Left lobe of liver (tissue), 2 donors: ENCODE measurements at regions not wholly inside any gene's neighbourhood (a gene's known extent, or its start where the extent isn't known, plus 50 kb on each side); places are given as distances from the start of the nearest gene placed in this dataset.

Experiments used
- ATAC-seq: fragments of 200-7000 bp; cut with Tn5 transposase; one replicate; pipeline ENCODE4 v1.9.1; 2020; ENCODE audit warnings: mild to moderate bottlenecking, moderate library complexity
- DNase-seq: peaks from one replicate; pipeline ENCODE4 v3.0.0-alpha.2; 2020; ENCODE audit warnings: low spot score
- donor health status: DM: no; HTN: no; CAD: no; lungs with moderate emphysema.
- donor health status: DM: no; HTN: yes; CAD: no.

DNA sequence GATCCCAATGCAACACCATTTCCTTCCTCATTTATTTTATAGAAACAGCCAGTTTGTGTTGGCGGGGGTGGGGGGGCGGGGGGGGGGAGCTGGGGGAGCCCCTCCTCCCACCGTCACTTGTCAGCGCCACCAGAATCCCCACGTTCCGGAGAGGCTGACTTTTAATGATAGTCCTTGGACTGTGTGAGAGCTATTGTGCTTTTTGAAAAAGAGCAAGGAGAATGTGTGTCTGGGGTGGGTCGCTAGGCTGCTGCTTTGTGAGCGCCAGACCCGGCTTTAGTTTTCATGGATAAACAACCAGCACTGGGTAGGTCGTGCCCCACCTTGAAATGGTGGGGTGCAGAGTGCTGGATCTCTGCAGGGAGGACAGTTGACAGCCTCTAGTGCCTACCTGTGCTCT is 135.0 kb upstream of the ONECUT1 start:
- DNase-seq (no peak), ATAC-seq (no peak)

DNA sequence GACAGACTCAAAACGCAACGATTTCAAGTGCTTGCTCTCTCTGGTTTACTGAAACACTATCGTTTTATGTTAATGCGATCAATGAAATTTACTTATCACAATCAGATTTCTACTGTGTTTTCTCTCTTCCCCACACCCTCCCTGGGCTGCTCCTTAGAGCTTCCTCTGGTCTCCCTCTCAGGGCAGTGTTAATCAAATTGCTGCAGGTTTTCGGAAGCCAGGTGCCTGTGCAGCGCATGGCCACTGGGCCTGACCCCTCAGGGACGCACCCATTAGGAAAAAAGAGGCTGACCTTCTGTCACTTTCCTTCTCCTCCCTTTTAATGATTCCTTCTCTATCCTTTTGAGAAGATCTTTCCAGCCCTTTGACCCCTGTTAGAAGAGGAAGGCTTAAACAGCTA is 134.5 kb upstream of the ONECUT1 start:
- DNase-seq (no peak), ATAC-seq (no peak)

DNA sequence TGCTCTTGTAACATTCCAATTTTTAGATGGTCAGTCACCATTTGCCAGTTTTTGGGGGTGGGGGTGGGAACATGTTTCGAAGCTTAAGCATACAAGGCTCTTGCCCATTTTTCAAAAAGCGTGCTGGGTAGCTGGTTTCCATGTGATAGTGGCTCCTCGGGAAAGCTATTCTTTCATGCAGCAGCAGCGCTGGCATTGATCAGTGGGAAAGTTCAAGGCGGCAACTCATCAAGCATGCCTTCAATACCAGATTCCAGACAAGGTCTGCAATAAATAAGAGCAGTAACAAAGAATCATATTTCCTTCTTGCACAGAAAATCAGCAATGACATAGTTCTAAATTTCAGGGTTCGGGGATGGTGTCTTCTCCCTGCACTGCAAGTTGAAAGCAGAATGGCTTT is 133.5 kb upstream of the ONECUT1 start:
- no peak for DNase-seq
- no peak for ATAC-seq

DNA sequence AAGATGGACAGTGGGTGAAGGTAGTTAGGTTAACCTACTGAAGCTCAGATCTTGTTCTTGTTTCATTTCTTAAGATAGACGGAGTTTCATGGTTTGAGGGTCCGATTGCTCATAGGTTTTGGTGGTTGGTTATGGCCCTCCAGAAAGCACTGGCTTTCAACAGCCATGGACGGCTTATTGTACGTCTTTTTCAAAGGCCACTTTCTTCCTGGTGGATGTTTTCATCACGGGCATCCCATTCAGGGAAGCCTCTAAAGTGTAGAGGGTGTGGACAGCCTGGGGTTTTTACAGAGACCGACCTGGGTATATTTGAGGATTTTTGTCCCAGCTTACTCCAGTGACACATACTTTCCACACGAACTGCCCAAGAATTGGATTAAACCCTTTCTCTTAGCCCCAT is 132.7 kb upstream of the ONECUT1 start:
- no peak for DNase-seq
- ATAC-seq = no peak

DNA sequence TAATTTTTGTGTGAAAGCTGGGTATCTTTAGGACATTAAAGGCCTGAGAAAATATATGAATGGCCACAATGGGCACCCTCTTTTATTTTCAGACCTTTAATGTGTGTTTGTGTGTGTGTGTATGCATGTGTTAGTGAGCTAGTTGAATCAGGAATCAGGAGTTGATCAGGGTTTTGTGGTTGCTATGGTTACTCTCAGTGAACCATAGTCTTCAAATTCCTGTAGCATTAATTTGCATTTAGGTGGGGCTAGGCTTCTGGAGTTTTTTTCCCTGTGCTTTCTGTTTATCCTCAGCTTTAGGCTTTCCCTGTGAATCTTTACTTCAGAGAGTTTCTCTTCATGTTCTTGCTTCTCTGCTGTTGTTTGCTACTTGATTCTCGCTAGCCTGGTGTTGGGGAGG is 122.0 kb upstream of the ONECUT1 start:
- ATAC-seq = no peak
- no peak for DNase-seq

DNA sequence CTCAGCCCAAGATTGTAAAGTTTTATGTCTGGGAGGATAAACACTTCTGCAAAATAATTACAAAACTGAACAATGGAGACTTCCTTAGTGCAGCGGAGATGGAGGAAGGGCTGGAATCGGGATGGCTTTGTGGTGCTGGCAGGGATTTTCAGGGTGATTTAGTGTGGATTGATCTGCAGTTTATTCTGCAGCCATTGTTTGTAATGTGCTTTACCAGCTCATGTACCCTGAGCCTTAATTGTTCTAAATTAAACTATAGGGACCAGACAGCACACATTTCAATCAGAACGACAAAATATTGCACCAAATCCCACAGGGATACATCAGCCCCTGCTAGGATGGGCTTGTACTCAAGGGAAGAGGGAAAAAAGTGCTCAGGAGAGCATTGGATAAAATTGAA is 103.2 kb upstream of the ONECUT1 start:
- DNase-seq (no peak), ATAC-seq (no peak)

DNA sequence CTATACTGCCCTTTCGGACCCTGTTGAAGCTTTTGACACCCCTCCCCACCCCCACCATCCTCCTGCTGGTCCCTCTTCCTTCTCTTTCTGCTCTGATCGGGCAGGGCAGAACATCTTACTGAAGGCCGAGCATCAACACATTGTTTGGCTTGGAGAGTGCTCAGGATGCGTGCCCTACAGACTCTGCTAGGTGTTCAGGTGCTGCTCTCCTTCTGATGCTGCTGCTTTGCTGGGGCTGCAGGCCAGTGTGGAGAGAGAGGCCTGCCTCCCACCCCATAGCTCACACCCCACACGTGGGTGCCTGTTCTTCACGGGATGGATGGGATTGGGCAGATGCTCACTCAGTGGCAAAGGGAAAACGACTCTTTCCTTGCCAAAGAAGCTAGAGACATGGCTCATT is 89.8 kb upstream of the ONECUT1 start:
- DNase-seq (no peak), ATAC-seq (no peak)

DNA sequence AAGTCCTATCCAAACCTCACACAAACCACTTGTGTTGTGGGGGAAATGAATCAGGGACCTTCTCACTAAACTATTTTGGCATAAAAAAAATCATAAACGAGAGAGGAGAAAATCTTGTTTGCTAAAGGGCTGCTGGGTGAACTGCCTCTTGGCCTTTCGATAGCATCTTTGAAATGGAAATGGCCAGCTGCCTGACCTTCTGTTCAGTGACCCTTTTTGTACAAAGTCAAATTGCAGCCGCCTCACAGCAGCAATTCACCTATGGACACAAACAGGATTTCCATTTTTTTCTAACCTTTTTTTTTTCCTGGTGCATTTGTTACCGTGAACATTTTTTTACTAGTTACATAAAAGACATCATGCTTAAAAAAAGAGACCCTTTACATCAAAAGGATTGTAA is 89.0 kb upstream of the ONECUT1 start:
- DNase-seq (no peak), ATAC-seq (peak; percentile 62)

DNA sequence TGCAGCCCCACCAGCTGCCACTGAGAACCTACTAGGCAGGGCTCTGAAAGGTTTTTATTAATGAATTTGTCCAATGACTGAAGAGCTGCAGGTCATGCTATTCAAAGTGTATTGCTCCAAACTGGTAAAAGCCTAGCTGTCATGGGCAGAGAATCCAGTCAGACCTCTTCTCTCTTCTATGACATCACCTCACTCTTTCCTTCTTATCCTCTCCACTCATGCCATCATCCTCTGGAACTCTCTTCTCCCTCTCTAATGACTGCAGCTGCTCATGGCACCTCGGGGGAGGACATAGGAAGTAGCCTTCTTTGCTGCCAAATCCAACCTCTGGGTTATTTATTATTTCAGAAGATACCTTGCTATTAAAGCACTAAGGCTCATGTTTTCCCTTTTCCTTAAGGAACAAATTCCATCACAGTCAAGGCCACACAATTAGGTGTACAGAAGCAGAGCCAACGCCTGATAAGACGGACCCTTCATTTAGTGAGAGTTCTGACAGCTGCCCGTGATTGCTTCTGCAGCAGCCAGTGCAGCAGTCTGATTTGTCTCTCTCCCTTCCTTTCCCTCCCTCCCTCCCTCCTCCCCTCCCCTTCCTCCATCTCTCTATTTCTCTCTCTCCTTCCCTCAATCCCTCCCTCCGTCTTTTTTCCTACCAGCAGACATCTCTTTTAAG is 87.0 kb upstream of the ONECUT1 start:
- no peak for DNase-seq
- no peak for ATAC-seq

DNA sequence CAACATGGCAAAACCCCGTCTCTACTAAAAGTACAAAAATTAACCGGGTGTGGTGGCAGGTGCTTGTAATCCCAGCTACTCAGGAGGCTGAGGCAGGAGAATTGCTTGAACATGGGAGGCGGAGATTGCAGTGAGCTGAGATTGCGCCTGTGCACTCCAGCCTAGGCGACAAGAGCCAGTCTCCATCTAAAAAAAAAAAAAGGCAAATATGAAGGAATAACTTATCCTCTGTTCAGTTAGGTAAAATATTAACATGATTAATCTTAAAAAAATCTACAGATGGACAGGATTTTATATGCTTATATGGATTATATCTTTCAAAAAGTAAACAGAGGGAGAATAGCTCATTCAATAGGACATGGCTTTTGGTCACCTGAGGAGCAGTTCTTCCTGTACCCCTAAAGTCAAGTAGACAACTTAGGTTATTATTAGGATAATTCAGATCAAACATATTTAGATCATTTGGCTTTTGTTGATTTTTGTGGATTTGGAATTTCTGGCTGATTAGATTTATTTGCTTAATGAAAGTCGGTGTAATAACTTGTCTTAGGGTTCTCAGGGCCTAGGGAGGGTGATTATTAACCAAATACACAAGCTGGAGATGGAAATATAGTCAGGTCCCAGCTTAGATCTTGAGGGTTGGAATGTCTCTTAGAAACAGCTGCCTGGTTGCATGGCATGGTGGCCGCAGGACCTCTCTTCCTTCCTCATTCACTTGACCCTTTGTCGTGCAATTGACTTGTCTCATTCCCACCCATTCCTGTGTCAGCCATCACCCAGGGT is 82.1 kb upstream of the ONECUT1 start:
- ATAC-seq = no peak

DNA sequence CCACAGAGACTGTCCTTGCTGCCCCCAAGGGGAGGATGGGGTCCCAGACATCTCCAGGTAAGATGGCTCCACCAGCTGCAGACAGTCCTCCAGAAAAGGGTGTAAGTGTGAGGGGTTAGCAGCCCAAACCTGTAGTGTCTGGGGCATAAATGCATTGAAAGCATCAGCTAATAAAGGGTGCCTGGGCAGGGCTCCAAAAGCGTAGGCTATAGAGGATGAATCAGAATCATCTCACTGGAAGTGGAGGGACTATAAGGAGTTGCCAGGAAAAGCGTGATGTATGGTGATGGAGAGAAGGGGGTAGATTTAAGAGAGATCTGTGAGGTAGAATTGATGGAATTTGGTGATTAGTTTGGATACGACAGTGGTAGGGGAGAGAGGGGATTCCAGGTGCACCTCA is 79.9 kb upstream of the ONECUT1 start:
- DNase-seq (no peak), ATAC-seq (no peak)

More for the DNA sequence above, 82.1 kb upstream of the ONECUT1 start:
- no peak for DNase-seq

DNA sequence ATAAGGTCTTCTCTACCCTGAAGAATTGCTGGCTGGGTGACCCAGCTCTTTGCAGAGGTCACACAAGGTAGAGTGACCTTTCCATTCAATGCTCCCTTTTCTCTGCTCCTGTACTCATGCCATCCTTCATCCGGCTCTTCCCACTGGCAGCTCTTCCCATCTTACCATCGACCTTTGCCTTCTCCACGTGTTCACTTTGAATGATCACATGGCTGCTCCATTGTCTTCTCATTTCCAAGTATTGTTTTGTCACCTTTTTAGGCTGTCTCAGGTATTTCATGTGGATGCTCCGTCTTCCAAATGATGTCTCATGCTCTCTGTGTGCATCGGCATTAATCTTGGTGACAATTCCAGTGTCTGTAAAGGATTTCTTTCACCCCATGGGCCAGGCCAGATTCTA is 76.6 kb upstream of the ONECUT1 start:
- no peak for ATAC-seq
- no peak for DNase-seq

DNA sequence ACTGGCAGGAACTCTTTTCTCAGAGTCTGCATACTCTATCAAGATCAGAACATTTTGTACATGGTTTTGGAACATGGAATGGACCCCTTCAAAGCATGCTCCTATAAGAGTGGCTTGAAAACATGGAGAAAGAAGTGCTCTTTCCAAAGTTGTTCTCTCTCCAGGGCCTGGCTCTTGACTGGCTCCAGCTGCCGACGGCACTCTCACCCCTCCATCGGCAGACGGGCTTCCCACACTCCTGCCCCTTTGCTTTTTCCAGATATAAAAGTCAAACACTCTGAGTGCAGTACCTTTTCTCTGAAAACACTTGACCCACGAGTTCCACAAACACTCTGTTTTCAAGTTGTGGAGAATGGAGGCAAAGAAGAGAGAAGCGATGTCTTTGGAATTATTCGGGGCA is 72.5 kb upstream of the ONECUT1 start:
- DNase-seq (no peak), ATAC-seq (no peak)

DNA sequence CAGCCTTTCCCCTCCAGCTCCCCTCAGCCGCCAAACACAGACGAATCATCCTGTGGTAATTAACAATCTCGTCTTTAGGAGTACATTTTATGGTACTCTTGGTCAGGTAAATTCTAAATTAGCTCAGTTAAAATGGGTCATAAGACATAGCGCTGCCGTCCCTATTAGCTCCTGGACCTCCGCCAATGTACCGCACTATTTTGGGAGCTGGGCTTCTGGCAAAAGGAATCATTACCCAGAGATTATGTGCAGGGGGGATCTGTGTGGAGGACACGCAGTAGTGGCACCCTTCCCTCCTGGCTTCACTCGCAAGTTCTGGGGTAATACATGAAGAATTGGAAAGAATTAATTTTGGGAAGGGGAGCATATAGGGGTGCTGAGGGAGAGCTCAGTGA is 68.6 kb upstream of the ONECUT1 start:
- DNase-seq (no peak), ATAC-seq (no peak)

DNA sequence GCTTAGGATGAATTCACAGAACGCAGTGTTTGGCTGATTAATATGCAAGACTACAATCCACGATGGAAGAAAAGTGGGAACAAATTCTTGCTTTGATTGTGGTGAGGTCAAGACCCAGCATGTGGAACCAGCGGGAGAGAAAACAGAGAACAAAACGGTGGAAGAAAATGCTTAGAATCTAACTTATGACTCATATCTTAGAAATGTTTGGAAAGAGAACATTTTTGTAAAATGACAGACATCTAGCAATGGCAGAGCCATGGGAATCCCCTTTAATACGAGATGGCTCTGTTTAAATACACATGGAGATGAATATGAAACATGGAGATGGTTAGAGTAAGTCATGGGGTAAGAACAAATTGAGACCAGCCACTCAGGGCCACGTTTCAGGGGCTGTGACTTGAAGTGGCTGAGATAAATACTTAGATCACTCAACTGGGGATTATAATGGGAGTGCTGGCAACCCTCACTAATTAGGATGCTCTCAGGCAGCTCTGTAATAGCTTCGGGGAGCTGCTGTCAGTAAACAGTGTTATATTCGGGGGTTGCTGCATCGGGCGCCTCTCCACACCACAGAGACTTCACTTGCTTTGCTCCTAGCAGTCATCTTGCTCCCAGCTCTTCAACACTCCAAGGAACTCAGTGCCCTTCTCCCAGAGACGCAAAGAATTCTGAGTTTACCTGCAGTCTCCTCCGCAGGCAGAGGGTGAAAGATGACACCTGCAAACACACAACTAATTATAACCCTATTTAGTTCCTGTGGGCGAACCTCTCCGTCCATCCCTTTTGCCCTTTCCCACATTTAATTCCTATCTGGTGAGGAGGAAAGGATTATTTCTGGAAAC is 68.0 kb upstream of the ONECUT1 start:
- no peak for DNase-seq

DNA sequence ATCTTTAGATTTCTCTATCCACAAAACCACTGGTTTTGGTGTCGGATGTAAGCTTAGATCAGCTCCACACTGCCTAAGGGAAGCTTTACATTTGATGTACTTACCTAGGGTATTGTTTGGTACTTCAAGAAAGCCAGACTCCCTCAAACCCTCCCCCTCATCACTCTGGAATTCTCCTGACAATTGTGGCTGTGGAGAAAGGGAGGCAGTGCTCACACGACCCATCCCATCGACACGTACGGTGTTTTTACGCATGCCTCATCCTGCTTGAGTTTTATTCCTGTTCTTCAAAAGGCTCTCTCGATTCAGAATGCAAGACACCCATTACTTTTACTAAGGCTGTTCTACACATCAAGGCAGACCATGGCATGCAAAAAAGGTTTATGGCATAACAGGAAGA is 67.3 kb upstream of the ONECUT1 start:
- DNase-seq = no peak

More for the DNA sequence above, 68.0 kb upstream of the ONECUT1 start:
- no peak for ATAC-seq

DNA sequence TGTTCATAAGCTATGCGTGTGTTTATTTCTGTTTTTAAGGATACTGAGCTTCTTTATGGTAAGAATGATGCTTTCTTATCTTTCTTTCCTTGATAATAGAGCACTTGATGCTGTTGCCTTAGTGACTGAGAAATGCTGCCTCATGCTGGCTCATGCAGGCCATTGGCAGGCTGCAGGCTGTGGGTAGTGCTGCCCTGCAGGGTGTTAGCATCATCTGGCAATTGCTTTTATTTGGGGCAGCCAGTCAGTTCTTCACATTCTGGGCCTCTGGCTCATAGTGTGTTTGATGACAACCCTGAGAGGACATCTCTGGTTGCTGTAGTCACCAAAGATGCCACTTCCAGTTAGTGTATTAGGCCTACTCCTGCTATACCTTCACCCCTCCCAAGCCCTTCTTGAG is 66.2 kb upstream of the ONECUT1 start:
- ATAC-seq (no peak), DNase-seq (no peak)

More for the DNA sequence above, 67.3 kb upstream of the ONECUT1 start:
- ATAC-seq = no peak

DNA sequence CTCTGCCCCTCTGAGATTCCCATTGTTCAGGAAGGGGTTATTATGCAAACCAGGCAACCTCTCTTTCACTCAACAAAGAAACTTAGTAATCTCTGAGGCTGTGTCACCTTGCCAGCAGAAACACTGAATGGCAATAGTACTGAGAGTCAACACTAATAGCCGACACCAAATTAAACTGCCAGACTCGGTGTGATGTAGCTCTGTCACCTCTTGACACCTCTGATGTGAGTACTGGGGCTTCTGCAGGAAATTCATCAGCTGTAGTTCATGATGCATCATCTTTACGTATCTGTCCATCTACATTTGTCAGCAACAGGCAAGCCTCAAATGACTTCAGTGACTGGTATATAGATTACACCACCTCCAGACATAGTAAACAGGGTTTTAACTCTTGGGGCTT is 65.0 kb upstream of the ONECUT1 start:
- ATAC-seq (no peak), DNase-seq (no peak)

DNA sequence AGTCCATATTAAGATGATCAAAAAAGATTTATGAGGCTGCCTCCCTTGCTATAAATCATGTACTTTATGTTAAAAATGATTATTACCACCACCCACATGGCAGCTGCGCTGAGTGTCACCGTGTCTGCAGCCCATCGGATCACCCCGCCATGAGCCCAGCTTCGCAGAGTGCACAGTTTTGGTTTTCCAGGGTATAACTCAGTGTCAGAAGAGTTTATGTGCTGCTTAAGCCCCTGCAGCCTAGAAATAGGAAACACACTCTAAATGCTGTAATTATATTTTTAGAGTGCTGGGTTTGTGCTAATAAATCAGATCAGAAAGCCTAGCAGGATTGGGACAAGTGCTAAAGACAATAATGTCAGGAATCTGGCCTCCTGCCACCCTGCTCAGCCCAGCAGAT is 54.7 kb upstream of the ONECUT1 start:
- DNase-seq = no peak
- no peak for ATAC-seq
